HT-29 (cell line): ENCODE measurements at regions not wholly inside any gene's neighbourhood (a gene's known extent, or its start where the extent isn't known, plus 50 kb on each side); places are given as distances from the start of the nearest gene placed in this dataset.
"Not testable (repeated sequence)": the region's sequence is repeated elsewhere in the genome, so short reads cannot be mapped to it uniquely, and the experiment has no call there.

Experiments
- DNase-seq: peaks from one replicate; pipeline ENCODE4 v3.0.0-alpha.2; 2015; ENCODE audit warnings: low spot score

- no peak for DNase-seq
Measured at GRCh38 chr20:53856300-53857295, 213.8 kb downstream of the BCAS1 start.

DNA sequence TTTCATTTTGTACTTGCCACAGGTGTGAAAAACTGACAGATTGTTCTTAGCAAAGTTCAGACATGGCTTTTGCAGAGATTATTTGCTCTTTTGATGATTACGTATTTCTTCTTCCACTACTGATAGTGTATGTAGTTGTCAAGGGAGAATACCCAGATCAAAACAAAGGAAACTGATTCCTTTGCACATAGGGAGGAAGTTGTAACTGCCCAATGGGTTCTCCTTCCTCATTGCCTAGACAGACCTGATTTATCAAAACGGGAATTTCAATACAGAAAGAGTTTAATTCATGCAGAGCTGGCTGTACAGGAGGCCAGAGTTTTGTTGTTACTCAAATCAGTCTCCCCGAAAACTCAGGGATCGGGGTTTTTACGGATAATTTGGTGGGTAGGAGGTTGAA lies 214.7 kb downstream of the BCAS1 start:
- no peak for DNase-seq

GRCh38 chr20:53854609-53854926 lies 215.8 kb downstream of the BCAS1 start:
- DNase-seq = not testable (repeated sequence)

DNA sequence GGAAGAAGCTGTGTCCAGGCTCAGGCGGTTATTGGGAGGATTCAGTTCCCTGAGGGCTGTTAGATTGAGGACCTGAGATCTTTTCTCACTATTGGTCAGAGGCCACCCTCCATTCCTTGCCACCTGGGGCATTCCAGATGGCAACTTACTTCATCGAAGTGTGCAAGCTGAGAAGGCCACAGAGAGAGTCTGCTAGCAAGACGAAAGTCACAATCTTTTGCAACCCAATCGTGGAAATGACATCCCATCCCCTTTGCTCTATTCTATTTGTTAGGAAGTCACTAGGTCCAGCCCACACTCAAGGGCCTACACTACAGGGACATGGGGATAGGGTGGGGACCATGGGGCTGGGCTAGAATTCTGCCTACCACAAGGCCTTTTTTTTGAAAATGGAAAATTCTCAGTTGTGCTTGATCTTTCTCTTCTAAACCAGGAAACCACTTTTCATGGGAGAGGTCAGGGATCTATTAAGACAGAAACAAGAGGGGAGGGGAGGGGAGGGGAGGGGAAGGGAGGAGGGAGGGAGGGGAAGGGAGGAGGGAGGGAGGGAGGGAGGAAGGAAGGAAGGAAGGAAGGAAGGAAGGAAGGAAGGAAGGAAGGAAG lies 217.2 kb downstream of the BCAS1 start:
- no peak for DNase-seq

DNA sequence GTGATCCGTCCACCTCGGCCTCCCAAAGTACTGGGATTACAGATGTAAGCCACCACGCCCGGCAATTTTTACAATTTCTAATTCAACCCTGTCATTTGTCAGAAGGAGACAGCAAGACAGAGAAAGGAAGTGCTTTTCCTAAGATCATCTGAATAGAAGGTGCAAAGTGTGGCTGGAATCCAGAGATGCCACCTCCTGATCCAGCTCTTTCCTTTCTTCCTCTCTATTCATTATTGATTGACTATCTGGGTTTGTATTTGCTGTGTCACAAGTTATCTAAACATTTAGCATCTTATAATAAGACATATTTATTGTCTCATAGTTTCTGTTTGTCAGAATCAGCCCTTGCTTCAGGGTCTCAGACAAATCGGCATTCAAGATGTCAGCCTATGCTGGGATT lies 217.7 kb downstream of the BCAS1 start:
- no peak for DNase-seq

DNA sequence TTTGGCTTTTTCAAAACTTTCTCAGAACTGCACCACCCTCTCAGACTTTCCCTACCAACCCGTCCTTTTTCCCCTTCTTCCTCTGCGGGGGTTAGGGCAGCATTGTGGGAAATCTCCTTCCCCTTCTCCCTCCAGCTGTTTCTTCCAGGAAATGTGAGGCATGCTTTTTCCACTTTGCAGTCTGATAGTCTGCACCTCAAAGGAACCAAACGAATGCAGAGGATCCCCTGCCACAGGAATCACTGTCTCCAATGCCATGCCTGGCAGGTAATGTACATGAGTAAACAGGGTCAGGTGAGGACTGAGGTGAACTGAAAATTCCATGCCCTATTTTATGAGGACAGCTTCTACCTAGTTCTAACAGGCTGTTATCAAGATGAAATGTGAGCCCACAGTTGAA lies 218.4 kb downstream of the BCAS1 start:
- DNase-seq = no peak

DNA sequence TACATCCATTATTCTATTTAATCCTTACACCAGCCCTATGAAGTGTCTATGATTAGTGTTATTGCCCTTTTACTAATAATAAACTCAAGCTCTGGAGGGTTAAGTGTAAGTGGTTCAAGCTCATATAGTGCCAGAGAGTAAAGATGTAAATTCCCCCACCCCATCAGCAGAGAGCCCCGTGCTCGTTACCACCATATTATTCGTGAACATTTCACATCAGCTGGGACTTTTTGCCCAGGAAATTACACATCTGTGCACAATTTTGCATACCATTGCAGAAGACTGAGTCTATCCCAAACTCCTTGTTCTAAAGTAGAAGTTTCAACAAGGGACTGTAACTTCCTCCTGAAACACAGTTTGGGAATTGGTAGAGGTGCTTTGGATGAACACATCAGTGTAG lies 220.1 kb downstream of the BCAS1 start:
- DNase-seq = no peak

GRCh38 chr20:53849471-53850059 lies 220.8 kb downstream of the BCAS1 start:
- no peak for DNase-seq

GRCh38 chr20:53848304-53848703 lies 222.1 kb downstream of the BCAS1 start:
- no peak for DNase-seq

DNA sequence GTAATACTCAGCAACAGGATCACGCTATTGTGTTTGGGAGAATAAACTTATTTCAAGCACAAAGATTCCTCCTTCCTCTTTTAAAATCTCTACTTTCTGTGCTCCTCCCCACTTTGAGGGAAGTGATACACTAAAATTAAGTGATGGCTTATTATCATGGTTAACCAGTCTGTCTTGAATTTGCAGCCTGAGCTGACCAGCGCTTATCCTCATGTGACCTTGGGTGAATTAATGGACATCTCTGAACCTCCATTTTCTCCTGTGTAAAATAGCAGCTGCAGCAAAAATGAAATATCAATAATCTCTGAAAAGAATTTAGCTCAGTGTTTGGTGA lies 222.6 kb downstream of the BCAS1 start:
- no peak for DNase-seq

- DNase-seq = no peak
Measured at GRCh38 chr20:53847139-53847836, 223.1 kb downstream of the BCAS1 start.

- DNase-seq = no peak
Measured at GRCh38 chr20:53846640-53847039, 223.8 kb downstream of the BCAS1 start.

DNA sequence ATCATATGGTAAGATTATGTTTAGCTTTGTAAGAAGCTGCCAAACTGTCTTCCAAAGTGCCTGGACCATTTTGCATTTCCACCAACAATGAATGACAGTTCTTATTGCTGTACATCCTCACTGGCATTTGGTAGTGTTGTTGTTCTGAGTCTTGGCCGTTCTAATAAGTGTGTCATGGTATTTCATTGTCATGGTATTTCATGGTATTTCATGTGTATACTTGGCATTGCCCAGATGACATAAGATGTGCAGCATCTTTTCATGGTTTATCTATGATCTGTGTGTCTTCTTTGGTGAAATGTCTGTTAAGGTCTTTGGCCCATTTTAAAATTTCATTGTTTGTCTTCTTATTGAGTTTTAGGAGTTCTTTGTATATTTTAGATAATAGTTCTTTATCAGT lies 224.4 kb downstream of the BCAS1 start:
- no peak for DNase-seq

- DNase-seq = no peak
Measured at GRCh38 chr20:53844259-53844658, 226.1 kb downstream of the BCAS1 start.

GRCh38 chr20:53843645-53844044 lies 226.7 kb downstream of the BCAS1 start:
- no peak for DNase-seq

GRCh38 chr20:53842301-53843099 lies 227.9 kb downstream of the BCAS1 start:
- no peak for DNase-seq

- DNase-seq = no peak
Measured at GRCh38 chr20:53841741-53842140, 228.7 kb downstream of the BCAS1 start.

DNA sequence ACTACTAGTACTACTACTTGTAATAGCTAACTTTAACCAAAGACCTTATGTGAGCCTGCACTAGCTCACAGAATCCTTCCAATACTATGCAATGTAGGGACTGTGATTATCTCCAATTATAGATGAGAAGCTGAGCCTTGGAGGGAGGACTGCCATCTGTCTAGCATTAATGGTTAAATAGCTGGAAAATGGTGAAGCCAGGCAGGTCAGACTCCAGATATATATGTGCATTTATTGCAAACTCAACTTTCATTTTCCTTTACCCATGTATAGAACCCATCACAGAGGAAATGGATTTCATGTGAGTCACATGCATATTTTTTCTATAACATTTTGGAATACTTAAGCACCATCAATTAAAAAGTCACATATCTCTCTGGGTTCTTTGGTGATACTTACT lies 229.9 kb downstream of the BCAS1 start:
- no peak for DNase-seq

- DNase-seq = peak; percentile 69
Measured at GRCh38 chr20:53839423-53840176, 230.8 kb downstream of the BCAS1 start.

DNA sequence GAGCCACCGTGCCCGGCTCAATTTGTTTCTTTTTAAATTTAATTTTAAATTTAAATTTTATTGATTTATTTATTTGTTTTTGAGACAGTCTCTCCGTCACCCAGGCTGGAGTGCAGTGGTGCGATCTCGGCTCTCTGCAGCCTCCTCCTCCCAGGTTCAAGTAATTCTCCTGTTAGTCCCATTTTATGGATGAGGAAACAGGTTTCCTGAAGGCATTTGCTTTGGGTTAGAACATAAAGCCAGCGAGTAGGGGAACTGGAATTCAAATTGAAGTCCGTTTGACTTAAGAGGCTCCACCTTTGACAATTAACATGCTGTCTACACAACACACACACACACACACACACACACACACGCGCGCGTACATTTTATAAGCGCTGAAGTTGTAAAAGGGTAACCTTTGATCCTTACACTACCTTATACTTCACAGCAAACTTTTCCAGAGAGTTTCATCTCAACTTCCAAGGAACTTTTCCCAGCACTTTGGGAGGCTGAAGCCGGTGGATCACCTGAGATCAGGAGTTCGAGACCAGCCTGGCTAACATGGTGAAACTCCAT lies 232.0 kb downstream of the BCAS1 start:
- DNase-seq = peak; percentile 84
